ENCODE measurements at regions not wholly inside any gene's neighbourhood (a gene's known extent, or its start where the extent isn't known, plus 50 kb on each side); places are given as distances from the start of the nearest gene placed in this dataset.
A peak's percentile ranks its signal among the peaks of the same experiment; 100 is the strongest.

- Histone ChIP-seq H3K4me1 (no peaks in the 10 kb centered on the region), H3K27ac (no peak overlapping the region), H3K9me3 (no peaks in the 10 kb centered on the region), H3K36me3 (no peaks in the 10 kb centered on the region), H3K4me3 (no peak overlapping the region), H3K27me3 (no peaks in the 10 kb centered on the region)
- no peak for DNase-seq
- 69 to 74% methylated on average over 3 of the region's 3 CpGs for WGBS, 2 donors
- ATAC-seq: no peak
- no peak for FAIRE-seq
- intact Hi-C loops (cut with DNase I): no loop called here
- no peak for TF ChIP-seq CTCF (IDR thresholded peaks at IDR 0.05)
These were observed 161.5 kb upstream of the LRRC7 start for GRCh38 chr1:69406244-69406643.

- Histone ChIP-seq H3K27me3 (no peaks in the 10 kb centered on the region), H3K36me3 (no peaks in the 10 kb centered on the region), H3K4me3 (no peak overlapping the region), H3K4me1 (peaks cover 0 to 8% (median 0%) of the 10 kb centered on the region in 3 donors), H3K27ac (no peak overlapping the region), H3K9me3 (no peaks in the 10 kb centered on the region)
- WGBS, 2 donors: 80 to 85% methylated on average over 3 of the region's 3 CpGs
- no peak for FAIRE-seq
- DNase-seq: peak in 2 of 6 donors; percentile 3 to 33
- intact Hi-C loops (cut with DNase I): no loop called here
- TF ChIP-seq CTCF (IDR thresholded peaks at IDR 0.05): no peak
- ATAC-seq: no peak
These were observed 157.8 kb upstream of the LRRC7 start for GRCh38 chr1:69409731-69410456.

- peak in 1 of 6 donors; percentile 3 for DNase-seq
- 83 to 89% methylated on average over 3 of the region's 3 CpGs for WGBS, 2 donors
- no peak for ATAC-seq
- no peak for FAIRE-seq
- H3K27me3 ChIP-seq: no peaks in the 10 kb centered on the region
- H3K4me1 ChIP-seq: peaks cover 0 to 8% (median 0%) of the 10 kb centered on the region in 3 donors
- TF ChIP-seq CTCF (IDR thresholded peaks at IDR 0.05): no peak
- H3K4me3 ChIP-seq: no peak overlapping the region
- no peaks in the 10 kb centered on the region for H3K9me3 ChIP-seq
- H3K36me3 ChIP-seq: no peaks in the 10 kb centered on the region
- H3K27ac ChIP-seq: no peak overlapping the region
- intact Hi-C loops (cut with DNase I): no loop called here
These were observed 157.3 kb upstream of the LRRC7 start for GRCh38 chr1:69410457-69410850.

GRCh38 chr1:69410893-69411292, 156.8 kb upstream of the LRRC7 start:
- ATAC-seq: no peak
- peak in 1 of 6 donors; percentile 18 for DNase-seq
- TF ChIP-seq CTCF (IDR thresholded peaks at IDR 0.05): no peak
- Histone ChIP-seq H3K27me3 (no peaks in the 10 kb centered on the region), H3K4me3 (no peak overlapping the region), H3K9me3 (no peaks in the 10 kb centered on the region), H3K27ac (no peak overlapping the region), H3K36me3 (no peaks in the 10 kb centered on the region), H3K4me1 (peaks cover 0 to 8% (median 0%) of the 10 kb centered on the region in 3 donors)
- WGBS, 2 donors: 86 to 89% methylated on average over 2 of the region's 2 CpGs
- FAIRE-seq: no peak
- intact Hi-C loops (cut with DNase I): no loop called here

- peaks cover 0 to 8% (median 0%) of the 10 kb centered on the region in 3 donors for H3K4me1 ChIP-seq
- no peak overlapping the region for H3K4me3 ChIP-seq
- no peak for TF ChIP-seq CTCF (IDR thresholded peaks at IDR 0.05)
- intact Hi-C loops (cut with DNase I): no loop called here
- no peak overlapping the region for H3K27ac ChIP-seq
- H3K27me3 ChIP-seq: no peaks in the 10 kb centered on the region
- ATAC-seq: peak in 1 of 4 donors; percentile 49
- no peak for DNase-seq
- H3K36me3 ChIP-seq: no peaks in the 10 kb centered on the region
- H3K9me3 ChIP-seq: no peaks in the 10 kb centered on the region
- no peak for FAIRE-seq
These were observed 156.1 kb upstream of the LRRC7 start for GRCh38 chr1:69411617-69412016.

Measured in pancreas (tissue), 10 donors.